SKM-1 (cell line): ENCODE measurements at regions not wholly inside any gene's neighbourhood (a gene's known extent, or its start where the extent isn't known, plus 50 kb on each side); places are given as distances from the start of the nearest gene placed in this dataset.

Experiments used
- DNase-seq: peaks from one replicate; lab custom pipeline; 2025; ENCODE audit not compliant: unreplicated experiment; lab: John Stamatoyannopoulos, UW

DNA sequence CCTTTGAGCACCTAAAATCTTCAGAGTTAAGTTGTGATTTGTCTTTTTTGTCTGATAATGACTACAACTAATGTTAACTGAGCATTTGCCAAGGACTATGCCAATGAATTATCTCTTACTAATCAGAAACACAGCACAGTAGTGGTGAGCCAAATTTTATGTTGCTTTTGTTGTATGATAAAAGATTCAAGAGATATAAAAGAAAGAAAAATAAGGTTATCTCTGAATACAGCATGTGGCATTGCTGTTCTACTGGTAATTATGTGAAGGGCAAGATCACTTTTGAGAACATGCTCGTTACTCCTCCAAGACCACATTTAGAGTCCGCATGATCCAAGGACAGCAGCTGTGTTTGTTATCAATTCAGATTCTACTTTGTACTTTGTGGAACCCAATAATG lies 133.4 kb upstream of the MYLIP start:
- no peak for DNase-seq

DNA sequence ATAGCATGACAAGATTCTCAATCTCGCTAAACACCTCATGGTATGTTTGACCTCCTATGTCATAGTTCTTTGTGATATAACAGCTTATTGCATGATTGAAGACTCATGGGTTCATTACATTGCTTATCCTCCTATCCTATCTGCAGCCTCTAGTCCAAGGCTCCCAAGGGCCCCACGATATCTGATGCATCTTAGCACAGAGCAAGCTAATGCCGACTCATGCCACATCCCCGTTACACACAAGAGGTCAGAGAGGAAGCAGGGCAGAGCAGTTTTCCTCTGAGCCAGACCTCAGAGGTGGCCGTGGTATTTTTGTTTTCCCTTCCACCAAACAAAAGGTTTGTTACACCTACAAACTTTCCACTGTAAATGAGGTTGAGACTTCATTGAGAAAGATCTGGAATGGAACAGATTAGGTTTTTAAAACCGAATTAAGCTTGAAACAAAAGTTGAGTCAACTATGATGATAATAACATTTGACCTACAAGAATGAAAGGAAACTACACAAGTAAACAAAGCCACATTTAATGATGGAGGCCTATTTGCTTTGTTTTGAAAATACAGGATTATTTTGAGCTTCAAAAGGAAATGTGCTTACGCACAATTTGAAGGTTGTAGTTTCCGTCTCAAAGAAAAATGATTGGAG lies 133.9 kb upstream of the MYLIP start:
- DNase-seq, result no peak

- DNase-seq, result no peak
Measured at GRCh38 chr6:15993716-15994228, 135.1 kb upstream of the MYLIP start.

DNA sequence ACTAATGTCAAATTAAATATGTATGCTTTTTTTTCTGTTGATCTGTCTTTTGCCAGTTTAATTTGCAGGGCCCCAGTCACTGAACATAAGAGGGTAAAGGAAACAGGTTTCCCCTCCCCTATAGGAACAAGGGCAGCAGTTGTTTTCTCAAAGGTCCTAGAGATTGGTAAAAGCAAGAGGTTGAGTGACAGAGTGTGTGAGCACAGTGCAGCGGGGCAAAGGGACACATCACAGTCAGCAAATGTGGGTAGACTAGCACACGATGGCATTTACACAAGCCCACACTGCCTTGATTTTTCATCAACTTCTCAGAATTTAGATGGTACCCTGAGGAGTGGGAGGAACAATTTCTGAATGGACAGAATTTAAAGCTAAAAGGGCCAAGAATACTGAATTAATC lies 138.7 kb upstream of the MYLIP start:
- no peak for DNase-seq

DNA sequence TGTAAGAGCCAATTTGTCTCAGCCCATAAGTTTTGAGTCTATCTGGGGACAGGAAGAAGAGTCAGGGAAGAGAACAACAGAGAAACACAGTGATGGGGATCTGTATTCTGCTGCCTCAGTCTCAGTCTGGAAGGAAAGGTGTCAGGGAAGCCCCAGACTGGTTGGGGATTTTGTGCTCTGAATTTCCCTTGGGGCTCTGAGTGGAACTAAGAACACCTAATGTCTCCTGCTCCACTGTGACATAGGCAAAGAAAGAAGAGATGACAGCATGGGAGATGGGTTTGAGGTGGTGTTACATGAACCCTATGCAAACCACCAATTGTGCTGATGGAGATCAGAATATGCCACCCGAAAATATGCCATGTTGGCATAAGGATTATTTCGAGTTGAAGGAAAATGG lies 139.5 kb upstream of the MYLIP start:
- DNase-seq, result no peak

DNA sequence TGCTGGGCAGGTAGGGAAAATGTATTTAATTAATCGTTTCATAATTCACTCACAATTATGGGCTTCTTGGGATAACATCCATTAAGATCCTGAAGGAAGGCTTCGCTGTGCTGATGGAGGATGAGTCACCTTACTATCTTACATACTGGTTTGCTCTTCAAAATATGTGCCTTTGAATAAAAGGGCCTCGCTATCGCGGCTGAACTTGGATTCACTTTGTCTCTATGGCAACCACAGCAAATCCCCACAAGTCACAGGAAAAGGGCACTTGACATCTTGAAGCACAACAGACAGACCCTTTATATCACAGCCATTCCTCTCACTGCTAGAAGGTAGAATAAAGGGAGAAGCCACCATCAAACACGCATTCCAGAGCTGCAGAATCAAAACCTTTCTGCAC lies 141.3 kb upstream of the MYLIP start:
- DNase-seq, result no peak

GRCh38 chr6:15986027-15986629 lies 142.8 kb upstream of the MYLIP start:
- no peak for DNase-seq

GRCh38 chr6:15985379-15985959 lies 143.4 kb upstream of the MYLIP start:
- DNase-seq, result no peak

- no peak for DNase-seq
Measured at GRCh38 chr6:15981956-15982355, 146.9 kb upstream of the MYLIP start.

GRCh38 chr6:15980801-15981200 lies 148.1 kb upstream of the MYLIP start:
- DNase-seq, result no peak

DNA sequence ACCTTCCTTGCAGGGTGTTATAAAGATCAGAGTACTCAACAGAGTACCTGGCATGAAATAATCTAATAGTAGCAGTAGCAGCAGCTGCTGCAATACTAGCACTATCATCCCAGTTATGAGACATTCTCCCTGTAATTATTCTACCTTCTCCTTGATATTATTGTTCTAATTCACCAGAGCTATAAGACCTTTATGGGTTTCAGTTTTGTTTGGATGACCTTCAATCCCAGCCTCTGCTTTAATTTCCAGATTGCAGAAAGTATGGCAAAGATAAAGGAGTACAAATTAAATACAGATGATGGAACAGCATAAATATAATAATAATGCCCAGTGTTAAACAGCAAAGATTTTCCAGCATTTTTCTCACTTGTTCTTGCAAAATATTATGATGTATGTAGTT lies 150.5 kb upstream of the MYLIP start:
- no peak for DNase-seq

DNA sequence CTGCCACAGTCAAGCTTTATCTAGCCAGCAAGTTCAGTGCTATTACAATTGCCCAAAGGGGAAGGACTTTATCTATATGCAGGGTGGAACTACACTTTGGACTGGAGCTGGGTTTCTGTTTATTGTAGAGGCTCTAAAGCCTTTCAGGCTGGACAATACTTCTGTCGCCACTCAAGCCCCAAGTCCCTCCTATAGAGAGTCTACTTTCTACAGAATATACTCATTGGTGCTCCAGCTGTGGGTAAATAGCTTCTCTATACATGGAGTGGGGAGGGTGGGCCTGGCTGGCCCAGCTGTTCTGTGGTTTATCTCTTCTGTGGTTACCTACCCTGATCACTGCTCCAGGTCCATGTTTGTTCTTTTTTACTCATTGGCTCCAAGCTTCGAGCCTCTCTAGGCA lies 151.8 kb upstream of the MYLIP start:
- no peak for DNase-seq

GRCh38 chr6:15974817-15975216 lies 154.1 kb upstream of the MYLIP start:
- DNase-seq, result no peak

- DNase-seq, result no peak
Measured at GRCh38 chr6:15970517-15970916, 158.4 kb upstream of the MYLIP start.

GRCh38 chr6:15969236-15969778 lies 159.6 kb upstream of the MYLIP start:
- DNase-seq, result no peak

- no peak for DNase-seq
Measured at GRCh38 chr6:15968519-15968918, 160.4 kb upstream of the MYLIP start.

DNA sequence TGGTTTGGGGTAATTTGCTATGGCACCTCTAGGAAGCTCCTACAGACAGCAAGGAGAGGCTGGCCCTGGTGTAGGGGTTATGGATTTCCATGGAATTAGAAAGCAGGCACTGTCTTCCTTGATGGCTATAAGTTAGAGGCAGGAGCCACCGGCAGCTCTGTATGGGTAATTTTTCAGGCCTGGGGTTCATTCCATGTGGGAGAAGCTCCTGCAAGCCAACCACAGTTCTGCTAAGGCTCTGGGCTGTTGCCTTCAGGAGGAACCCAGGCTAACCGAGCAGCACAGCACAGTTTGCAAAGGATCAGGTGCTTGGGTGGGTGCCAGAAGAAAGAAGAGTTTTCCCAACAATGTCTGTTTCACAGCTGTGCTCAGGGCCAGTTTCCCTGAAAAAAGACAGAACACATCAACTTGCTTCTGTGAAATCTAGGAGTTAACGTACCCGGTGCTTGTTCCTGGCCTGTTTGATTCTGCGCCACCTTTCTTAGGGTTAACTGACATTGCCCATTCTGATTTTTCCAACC lies 162.8 kb upstream of the MYLIP start:
- DNase-seq, result no peak

DNA sequence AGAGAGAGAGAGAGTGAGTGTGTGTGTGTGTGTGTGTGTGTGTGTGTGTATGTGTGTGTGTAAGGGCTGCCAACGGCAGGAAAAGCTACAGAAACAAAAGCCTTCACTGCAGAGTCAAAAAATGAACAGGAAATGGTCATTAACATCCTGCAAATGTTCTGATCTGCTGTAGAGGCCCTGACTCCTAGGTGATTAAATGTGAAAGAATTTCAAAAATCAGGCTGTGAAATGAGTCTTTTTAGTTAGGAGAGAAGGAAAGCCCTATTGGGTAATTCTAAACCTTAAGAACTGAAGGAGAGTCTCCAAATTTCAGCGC lies 166.5 kb upstream of the MYLIP start:
- DNase-seq, result no peak

GRCh38 chr6:15961635-15962448 lies 167.0 kb upstream of the MYLIP start:
- no peak for DNase-seq

DNA sequence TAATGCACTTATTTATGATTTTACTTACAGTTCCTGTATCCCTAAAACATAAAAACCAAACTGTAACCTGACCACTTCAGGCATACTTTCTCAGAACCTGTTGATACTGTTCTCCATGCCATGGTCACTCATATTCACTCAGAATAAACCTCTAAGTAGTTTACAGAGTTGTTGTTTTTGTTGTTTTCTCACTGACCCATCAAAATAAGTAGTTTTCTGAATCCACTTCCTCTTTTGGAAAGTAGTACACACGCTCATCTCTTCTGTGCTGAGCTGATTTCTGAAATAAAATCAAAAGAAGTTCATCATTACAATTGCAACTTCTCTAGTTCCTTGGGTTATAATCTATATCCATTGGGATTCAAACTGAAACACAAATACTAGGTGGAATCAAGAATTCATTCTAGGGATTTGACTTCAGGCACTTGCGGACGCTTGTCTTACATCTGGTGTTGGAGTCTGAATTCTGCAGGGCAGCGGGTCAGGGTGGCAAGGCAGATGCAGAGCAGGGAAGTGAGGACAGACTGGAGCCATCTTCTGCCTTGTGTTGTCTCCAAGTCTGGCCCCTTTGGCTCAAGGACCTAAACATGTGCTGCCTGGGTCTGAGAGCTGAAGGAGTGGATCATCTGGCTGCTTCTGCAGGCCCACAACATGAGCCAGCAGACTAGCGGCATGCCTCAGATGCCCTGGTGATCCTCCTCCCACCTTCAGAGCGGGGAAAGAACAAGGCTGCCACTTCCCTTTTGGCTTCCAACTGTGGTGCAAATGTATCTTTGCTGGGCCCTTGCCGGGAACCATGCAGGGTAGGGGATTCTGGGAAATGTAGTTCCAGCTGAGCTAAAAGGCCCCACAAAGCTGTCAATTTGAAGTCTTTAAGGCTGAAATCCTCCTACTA lies 167.9 kb upstream of the MYLIP start:
- DNase-seq, result peak; percentile 2
